Smooth muscle cell (in vitro differentiated cells): ENCODE measurements at regions not wholly inside any gene's neighbourhood (a gene's known extent, or its start where the extent isn't known, plus 50 kb on each side); places are given as distances from the start of the nearest gene placed in this dataset.

Source experiments
- DNase-seq: peaks from one replicate; lab custom pipeline; 2025; ENCODE audit not compliant: unreplicated experiment; lab: John Stamatoyannopoulos, UW
- H2AFZ ChIP-seq: fragments of 200-600 bp; sonication (generic); 2 replicates; pipeline ENCODE4 v1.6.0; 2016; ENCODE audit warnings: antibody characterized with exemption, low read depth, mild to moderate bottlenecking
- H3F3A ChIP-seq: fragments of 200-600 bp; sonication (generic); 2 replicates; pipeline ENCODE4 v1.6.0; 2017; ENCODE audit warnings: antibody characterized with exemption, low read depth
- H3K27ac ChIP-seq: fragments of 200-600 bp; sonication (generic); 2 replicates; pipeline ENCODE4 v1.5.1; 2016; ENCODE audit warnings: low read depth, mild to moderate bottlenecking
- H3K27me3 ChIP-seq: fragments of 200-600 bp; sonication (generic); 2 replicates; pipeline ENCODE4 v1.6.1; 2016; ENCODE audit warnings: low read depth, mild to moderate bottlenecking
- H3K36me3 ChIP-seq: fragments of 200-600 bp; sonication (generic); 2 replicates; pipeline ENCODE4 v1.5.1; 2016; ENCODE audit warnings: low read depth
- H3K4me1 ChIP-seq: fragments of 200-600 bp; sonication (generic); 2 replicates; pipeline ENCODE4 v1.5.1; 2016; ENCODE audit warnings: low read depth
- H3K4me2 ChIP-seq: fragments of 200-600 bp; sonication (generic); 2 replicates; pipeline ENCODE4 v1.6.0; 2016; ENCODE audit warnings: mild to moderate bottlenecking
- H3K4me3 ChIP-seq: fragments of 200-600 bp; sonication (generic); 2 replicates; pipeline ENCODE4 v1.5.1; 2016; ENCODE audit warnings: mild to moderate bottlenecking
- H3K79me2 ChIP-seq: fragments of 200-600 bp; sonication (generic); 2 replicates; pipeline ENCODE4 v1.6.0; 2016; ENCODE audit warnings: low read depth, mild to moderate bottlenecking
- H3K9ac ChIP-seq: fragments of 200-600 bp; sonication (generic); 2 replicates; pipeline ENCODE4 v1.6.0; 2016; ENCODE audit warnings: low read depth
- H3K9me3 ChIP-seq: fragments of 200-600 bp; sonication (generic); replicated peaks from 2 replicates; pipeline ENCODE4 v1.5.1; 2016; ENCODE audit warnings: low read depth
- H4K20me1 ChIP-seq: fragments of 200-600 bp; sonication (generic); 2 replicates; pipeline ENCODE4 v1.6.0; 2016; ENCODE audit warnings: low read depth
- CTCF ChIP-seq: fragments of 200-600 bp; sonication (generic); IDR thresholded peaks from 2 replicates; pipeline ENCODE4 v1.5.1; 2017; ENCODE audit warnings: borderline replicate concordance, mild to moderate bottlenecking, antibody characterized with exemption; ENCODE audit not compliant: insufficient read depth, poor library complexity, severe bottlenecking
- WGBS: methylation state at CpG from one replicate; pipeline ENCODE4 v1.1.7; 2016; ENCODE audit warnings: low lambda C conversion rate; 5-methylcytosine and 5-hydroxymethylcytosine counted together

- Histone ChIP-seq H3K4me2 (peak overlapping the region; percentile 24), H3K36me3 (no peaks in the 10 kb centered on the region), H3K9me3 (no peaks in the 10 kb centered on the region), H3K4me1 (peaks cover 13% of the 10 kb centered on the region), H2AFZ (no peak overlapping the region), H3K79me2 (no peaks in the 10 kb centered on the region), H4K20me1 (no peaks in the 10 kb centered on the region), H3K9ac (no peak overlapping the region), H3K27me3 (no peaks in the 10 kb centered on the region), H3F3A (peaks cover 9% of the 10 kb centered on the region), H3K4me3 (no peak overlapping the region), H3K27ac (peak overlapping the region; percentile 53)
- no peak for TF ChIP-seq CTCF
- no peak for DNase-seq
- WGBS, result 3% methylated on average over 3 of the region's 3 CpGs
Measured at GRCh38 chr11:95692526-95693260, 96.9 kb downstream of the FAM76B start.

GRCh38 chr11:95690100-95690499 lies 99.5 kb downstream of the FAM76B start:
- no peak for TF ChIP-seq CTCF
- Histone ChIP-seq H3K36me3 (no peaks in the 10 kb centered on the region), H3K9me3 (no peaks in the 10 kb centered on the region), H4K20me1 (no peaks in the 10 kb centered on the region), H3K27ac (no peak overlapping the region), H2AFZ (no peak overlapping the region), H3K4me1 (peaks cover 7% of the 10 kb centered on the region), H3K4me3 (no peak overlapping the region), H3K4me2 (no peak overlapping the region), H3K9ac (no peak overlapping the region), H3K27me3 (no peaks in the 10 kb centered on the region), H3K79me2 (no peaks in the 10 kb centered on the region), H3F3A (peaks cover 9% of the 10 kb centered on the region)
- 82% methylated on average over 3 of the region's 3 CpGs for WGBS
- no peak for DNase-seq

GRCh38 chr11:95688501-95689222 lies 100.9 kb downstream of the FAM76B start:
- DNase-seq, result no peak
- H3K79me2 ChIP-seq, result no peaks in the 10 kb centered on the region
- H4K20me1 ChIP-seq, result no peaks in the 10 kb centered on the region
- peaks cover 7% of the 10 kb centered on the region for H3K4me1 ChIP-seq
- H3K4me3 ChIP-seq, result no peak overlapping the region
- peaks cover 9% of the 10 kb centered on the region for H3F3A ChIP-seq
- no peaks in the 10 kb centered on the region for H3K36me3 ChIP-seq
- no peak overlapping the region for H3K4me2 ChIP-seq
- H3K27me3 ChIP-seq, result no peaks in the 10 kb centered on the region
- no peak overlapping the region for H2AFZ ChIP-seq
- WGBS, result 58% methylated on average over 7 of the region's 7 CpGs
- no peak for TF ChIP-seq CTCF
- peak overlapping the region; percentile 60 for H3K27ac ChIP-seq
- no peak overlapping the region for H3K9ac ChIP-seq
- no peaks in the 10 kb centered on the region for H3K9me3 ChIP-seq
